GDM1 (cell line): ENCODE measurements at regions not wholly inside any gene's neighbourhood (a gene's known extent, or its start where the extent isn't known, plus 50 kb on each side); places are given as distances from the start of the nearest gene placed in this dataset.
"Not testable (repeated sequence)": the region's sequence is repeated elsewhere in the genome, so short reads cannot be mapped to it uniquely, and the experiment has no call there.

Experiments used
- DNase-seq: peaks from one replicate; lab custom pipeline; 2025; lab: John Stamatoyannopoulos, UW

GRCh38 chr4:66275411-66276038 is 605.2 kb upstream of the EPHA5 start:
- no peak for DNase-seq

GRCh38 chr4:66273110-66273509 is 602.8 kb upstream of the EPHA5 start:
- no peak for DNase-seq

GRCh38 chr4:66270356-66270755 is 600.1 kb upstream of the EPHA5 start:
- DNase-seq: not testable (repeated sequence)

GRCh38 chr4:66266554-66266953 is 596.3 kb upstream of the EPHA5 start:
- DNase-seq: not testable (repeated sequence)

GRCh38 chr4:66266035-66266434 is 595.7 kb upstream of the EPHA5 start:
- DNase-seq: no peak

GRCh38 chr4:66252291-66252690 is 582.0 kb upstream of the EPHA5 start:
- no peak for DNase-seq

- DNase-seq: no peak
Observed at GRCh38 chr4:66246643-66247042, 576.4 kb upstream of the EPHA5 start.

GRCh38 chr4:66235876-66236275 is 565.6 kb upstream of the EPHA5 start:
- DNase-seq: no peak

GRCh38 chr4:66229885-66230284 is 559.6 kb upstream of the EPHA5 start:
- DNase-seq: no peak

- no peak for DNase-seq
Observed at GRCh38 chr4:66225539-66225938, 555.2 kb upstream of the EPHA5 start.

- no peak for DNase-seq
Observed at GRCh38 chr4:66223068-66223703, 552.9 kb upstream of the EPHA5 start.

- no peak for DNase-seq
Observed at GRCh38 chr4:66219401-66219800, 549.1 kb upstream of the EPHA5 start.

- no peak for DNase-seq
Observed at GRCh38 chr4:66216252-66216651, 546.0 kb upstream of the EPHA5 start.

- DNase-seq: no peak
Observed at GRCh38 chr4:66212489-66212888, 542.2 kb upstream of the EPHA5 start.

GRCh38 chr4:66204534-66205247 is 534.4 kb upstream of the EPHA5 start:
- DNase-seq: no peak

GRCh38 chr4:66202870-66203269 is 532.6 kb upstream of the EPHA5 start:
- DNase-seq: no peak

GRCh38 chr4:66197451-66197850 is 527.2 kb upstream of the EPHA5 start:
- DNase-seq: no peak

GRCh38 chr4:66193487-66193886 is 523.2 kb upstream of the EPHA5 start:
- no peak for DNase-seq

- no peak for DNase-seq
Observed at GRCh38 chr4:66187175-66187720, 517.0 kb upstream of the EPHA5 start.

- no peak for DNase-seq
Observed at GRCh38 chr4:66186095-66186494, 515.8 kb upstream of the EPHA5 start.

GRCh38 chr4:66182636-66183035 is 512.3 kb upstream of the EPHA5 start:
- DNase-seq: no peak

GRCh38 chr4:66178906-66179305 is 508.6 kb upstream of the EPHA5 start:
- DNase-seq: no peak

GRCh38 chr4:66169341-66169740 is 499.1 kb upstream of the EPHA5 start:
- DNase-seq: no peak
